ENCODE measurements at regions not wholly inside any gene's neighbourhood (a gene's known extent, or its start where the extent isn't known, plus 50 kb on each side); places are given as distances from the start of the nearest gene placed in this dataset.

DNA sequence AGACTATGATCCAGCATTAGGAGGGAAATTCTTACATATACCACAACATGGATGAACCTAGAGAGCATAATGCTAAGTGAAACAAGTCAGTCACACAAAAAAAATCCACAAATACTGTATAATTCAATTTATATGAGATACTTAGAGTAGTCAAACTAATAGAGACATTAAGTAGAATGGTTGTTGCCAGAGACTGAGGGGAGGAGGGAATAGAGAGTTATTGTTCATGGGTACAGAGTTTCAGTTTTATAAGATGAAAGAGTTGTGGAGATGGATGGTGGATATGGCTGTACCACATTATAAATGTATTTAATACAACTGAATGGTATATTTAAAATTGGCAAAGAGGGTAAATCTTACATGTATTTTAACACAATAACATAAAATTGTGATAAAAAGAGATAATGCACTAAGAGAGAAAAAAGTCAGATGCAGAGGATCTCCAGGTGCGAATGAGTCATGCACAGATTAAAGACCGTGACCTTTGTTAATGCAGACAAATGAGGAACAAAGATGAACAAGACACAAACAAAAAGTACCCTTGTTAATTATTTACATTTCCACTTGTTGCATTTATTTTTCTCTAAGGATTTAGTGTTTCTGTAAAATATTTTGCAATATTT is 541.7 kb upstream of the MEX3C start:
- FAIRE-seq = no peak
- Histone ChIP-seq H4K5ac (ENCODE audit: insufficient read length, low read depth, low read length) (no peak overlapping the region), H3K9me3 (ENCODE audit: insufficient read depth in 2 of 2, low read depth in 1 of 2, low read length in 1 of 2) (no peaks in the 10 kb centered on the region), H4K91ac (replicated peaks; ENCODE audit: insufficient read length, low read length) (no peak overlapping the region), H3K23ac (ENCODE audit: insufficient read length) (no peak overlapping the region), H2BK15ac (ENCODE audit: low read length) (no peak overlapping the region), H3K27ac (ENCODE audit: low read depth, low read length) (no peak overlapping the region), H3K79me1 (ENCODE audit: low read depth, low read length) (no peaks in the 10 kb centered on the region), H3K18ac (ENCODE audit: extremely low read depth, low read length) (no peak overlapping the region), H2AFZ (ENCODE audit: low read length) (no peak overlapping the region), H4K20me1 (replicated peaks in 1 of 2; ENCODE audit: control insufficient read depth in 1 of 2, insufficient read depth in 2 of 2, low read length in 2 of 2) (no peaks in the 10 kb centered on the region), H3K36me3 (ENCODE audit: control insufficient read depth in 2 of 4, insufficient read depth in 4 of 4, low read length in 3 of 4) (0 out of 8 replicates have a peak, but pooled peaks cover 0 to 3% (median 0%) of the 10 kb centered on the region in 4 experiments), H2BK12ac (ENCODE audit: low read depth, low read length) (no peak overlapping the region), H3K23me2 (ENCODE audit: low read depth, low read length) (no peaks in the 10 kb centered on the region), H3K4me2 (ENCODE audit: insufficient read depth in 1 of 2, low read depth in 2 of 2, low read length in 2 of 2) (no peak overlapping the region), H3K14ac (ENCODE audit: insufficient read length) (no peak overlapping the region), H2BK120ac (replicated peaks; ENCODE audit: low read depth, low read length) (no peak overlapping the region), H2BK20ac (ENCODE audit: low read length) (no peak overlapping the region), H2BK5ac (ENCODE audit: low read depth, low read length) (no peak overlapping the region), H3K56ac (replicated peaks; ENCODE audit: insufficient read length, low read depth, low read length) (no peak overlapping the region), H3K4me1 (replicated peaks in 1 of 4; ENCODE audit: control insufficient read depth in 3 of 4, insufficient read depth in 4 of 4, low read length in 3 of 4) (no peaks in the 10 kb centered on the region), H3K4me3 (ENCODE audit: extremely low read depth in 1 of 4, insufficient read depth in 2 of 4, low read depth in 3 of 4, low read length in 4 of 4) (no peak overlapping the region), H3K79me2 (ENCODE audit: control insufficient read depth in 1 of 2, insufficient read depth in 2 of 2, low read length in 2 of 2) (no peaks in the 10 kb centered on the region), H3K4ac (replicated peaks; ENCODE audit: insufficient read length, low read depth, low read length) (no peak overlapping the region), H3K9ac (replicated peaks in 1 of 4; ENCODE audit: extremely low read depth in 1 of 4, low read depth in 3 of 4, low read length in 3 of 4) (no peak overlapping the region), H2AK5ac (ENCODE audit: low read depth, low read length) (no peak overlapping the region), H4K8ac (ENCODE audit: extremely low read depth, insufficient read depth, low read length) (no peak overlapping the region), H3K27me3 (replicated peaks in 1 of 4; ENCODE audit: control insufficient read depth in 3 of 4, extremely low read depth in 1 of 4, insufficient read depth in 3 of 4, low read length in 3 of 4) (no peaks in the 10 kb centered on the region)
- DNase-seq (ENCODE audit: low read depth in 1 of 2, low spot score in 2 of 2) = no peak
- CTCF ChIA-PET (ENCODE audit: partially characterized antibody) = interaction anchor here (0.5 to 1.3 kb wide), 4 partner anchors 25 to 375 kb away, joined by 3 read pairs; no protein-coding TSS in a partner anchor
- 91% methylated on average over 2 of the region's 2 CpGs; no CpG with 5 or more reads in 1 of the 2 experiments for WGBS, 2 experiments (ENCODE audit: extremely low coverage in 1 of 2, insufficient coverage in 1 of 2, insufficient read length in 1 of 2, insufficient replicate concordance in 2 of 2, low coverage in 1 of 2, low lambda C conversion rate in 2 of 2, missing lambda C conversion rate in 1 of 2)
- POLR2A ChIA-PET (ENCODE audit: partially characterized antibody) = no interaction called here
- TF ChIP-seq TAF1 (IDR thresholded peaks at IDR 0.05; ENCODE audit: low read depth, low read length) = no peak
- no peak for TF ChIP-seq BCL11A (IDR thresholded peaks at IDR 0.05; ENCODE audit: low read depth in 2 of 2, low read length in 2 of 2)
- TF ChIP-seq ASH2L (IDR thresholded peaks at IDR 0.05; ENCODE audit: low read length) = no peak
- TF ChIP-seq NANOG (IDR thresholded peaks at IDR 0.05; ENCODE audit: insufficient read depth, low read depth, low read length, poor library complexity, severe bottlenecking) = no peak
- no peak for TF ChIP-seq CBX5 (IDR thresholded peaks at IDR 0.05; ENCODE audit: low read depth, low read length)
- no peak for TF ChIP-seq RNF2 (IDR thresholded peaks at IDR 0.05; ENCODE audit: borderline replicate concordance, low read depth, low read length, missing control alignments, poor library complexity, severe bottlenecking)
- no peak for TF ChIP-seq SP4 (IDR thresholded peaks at IDR 0.05; ENCODE audit: low read length)
- no peak for TF ChIP-seq POLR2AphosphoS5 (IDR thresholded peaks at IDR 0.05; ENCODE audit: low read depth, low read length)
- TF ChIP-seq SRF (IDR thresholded peaks at IDR 0.05; ENCODE audit: low read depth, low read length) = no peak
- TF ChIP-seq SIX5 (IDR thresholded peaks at IDR 0.05; ENCODE audit: low read depth, low read length) = no peak
- TF ChIP-seq EP300 (IDR thresholded peaks at IDR 0.05; ENCODE audit: borderline replicate concordance in 1 of 2, low read depth in 2 of 2, low read length in 2 of 2) = no peak
- TF ChIP-seq SP2 (IDR thresholded peaks at IDR 0.05; ENCODE audit: low read length) = no peak
- TF ChIP-seq RXRA (IDR thresholded peaks at IDR 0.05; ENCODE audit: insufficient read depth, low read depth, low read length) = no peak
